Calu3 (cell line): ENCODE measurements at regions not wholly inside any gene's neighbourhood (a gene's known extent, or its start where the extent isn't known, plus 50 kb on each side); places are given as distances from the start of the nearest gene placed in this dataset.

Source experiments
- BruUV-seq: library from RNA; stranded (reverse); fragments of 400-500 nt; replicated peaks from 2 replicates; lab custom pipeline; 2021; lab: Mats Ljungman, UMichigan
- CTCF ChIA-PET: fragments of 300-600 bp; sonication (Branson Sonifier 250); formaldehyde crosslinking; loops from one replicate; lab custom pipeline; 2022; ENCODE audit warnings: antibody characterized with exemption; lab: Charles Lee
- DNase-seq: peaks from one replicate; pipeline ENCODE4 v3.0.0; 2022
- H3K27ac Mint-ChIP-seq: one replicate; pipeline ENCODE4 v1.8.0; 2022; ENCODE audit warnings: mixed read lengths; ENCODE audit not compliant: unreplicated experiment
- H3K27me3 Mint-ChIP-seq: one replicate; pipeline ENCODE4 v1.8.0; 2022; ENCODE audit warnings: mixed read lengths; ENCODE audit not compliant: unreplicated experiment
- H3K36me3 Mint-ChIP-seq: one replicate; pipeline ENCODE4 v1.8.0; 2022; ENCODE audit warnings: mild to moderate bottlenecking, moderate library complexity, mixed read lengths; ENCODE audit not compliant: insufficient read depth, unreplicated experiment
- H3K4me1 Mint-ChIP-seq: one replicate; pipeline ENCODE4 v1.8.0; 2022; ENCODE audit warnings: mild to moderate bottlenecking, low read depth, mixed read lengths; ENCODE audit not compliant: unreplicated experiment
- H3K4me3 Mint-ChIP-seq: one replicate; pipeline ENCODE4 v1.8.0; 2022; ENCODE audit warnings: mild to moderate bottlenecking, low read depth, moderate library complexity, mixed read lengths; ENCODE audit not compliant: unreplicated experiment
- H3K9me3 Mint-ChIP-seq: one replicate; pipeline ENCODE4 v1.8.0; 2022; ENCODE audit warnings: low read depth, mixed read lengths; ENCODE audit not compliant: unreplicated experiment
- intact Hi-C: fragments of 100-400 bp; cut with micrococcal nuclease; formaldehyde crosslinking; loops from one replicate; pipeline ENCODE4 v1.10.0; 2022; ENCODE audit not compliant: unreplicated experiment
- TF ChIP-seq, protein P1 (sequence below): fragments of 200-600 bp; IDR thresholded peaks from one replicate; pipeline ENCODE4 v1.8.0; 2022; ENCODE audit warnings: antibody characterized with exemption; ENCODE audit not compliant: unreplicated experiment

DNA sequence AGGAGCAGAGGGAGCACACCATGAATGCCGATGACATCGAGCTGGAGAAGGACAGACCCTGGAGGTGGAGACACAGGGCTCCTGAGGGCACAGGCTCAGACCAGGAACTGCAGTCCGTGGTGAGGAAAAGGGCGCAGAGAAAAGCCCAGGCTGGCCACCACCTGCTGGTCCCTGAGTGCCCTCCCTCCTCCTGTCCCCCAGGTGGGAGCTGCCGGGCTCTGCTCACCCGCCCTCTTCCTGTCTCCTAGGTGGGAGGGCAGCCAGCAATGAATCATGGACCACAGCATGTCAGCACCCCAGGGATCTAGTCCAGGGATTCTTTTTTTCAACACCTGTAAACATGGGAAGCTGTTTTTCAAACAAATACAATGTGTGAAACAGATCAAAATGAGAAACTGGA, 94.6 kb upstream of the ARHGEF7 start:
- Mint-ChIP-seq H3K27ac (no peak overlapping the region), H3K9me3 (peaks cover 2% of the 10 kb centered on the region), H3K27me3 (no peaks in the 10 kb centered on the region), H3K4me3 (no peak overlapping the region), H3K36me3 (no peaks in the 10 kb centered on the region), H3K4me1 (no peaks in the 10 kb centered on the region)
- CTCF ChIA-PET = no interaction called here
- intact Hi-C loops = no loop called here
- DNase-seq = no peak
- no TSS peak for BruUV-seq
- TF ChIP-seq, protein P1, sequence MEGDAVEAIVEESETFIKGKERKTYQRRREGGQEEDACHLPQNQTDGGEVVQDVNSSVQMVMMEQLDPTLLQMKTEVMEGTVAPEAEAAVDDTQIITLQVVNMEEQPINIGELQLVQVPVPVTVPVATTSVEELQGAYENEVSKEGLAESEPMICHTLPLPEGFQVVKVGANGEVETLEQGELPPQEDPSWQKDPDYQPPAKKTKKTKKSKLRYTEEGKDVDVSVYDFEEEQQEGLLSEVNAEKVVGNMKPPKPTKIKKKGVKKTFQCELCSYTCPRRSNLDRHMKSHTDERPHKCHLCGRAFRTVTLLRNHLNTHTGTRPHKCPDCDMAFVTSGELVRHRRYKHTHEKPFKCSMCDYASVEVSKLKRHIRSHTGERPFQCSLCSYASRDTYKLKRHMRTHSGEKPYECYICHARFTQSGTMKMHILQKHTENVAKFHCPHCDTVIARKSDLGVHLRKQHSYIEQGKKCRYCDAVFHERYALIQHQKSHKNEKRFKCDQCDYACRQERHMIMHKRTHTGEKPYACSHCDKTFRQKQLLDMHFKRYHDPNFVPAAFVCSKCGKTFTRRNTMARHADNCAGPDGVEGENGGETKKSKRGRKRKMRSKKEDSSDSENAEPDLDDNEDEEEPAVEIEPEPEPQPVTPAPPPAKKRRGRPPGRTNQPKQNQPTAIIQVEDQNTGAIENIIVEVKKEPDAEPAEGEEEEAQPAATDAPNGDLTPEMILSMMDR = no peak

DNA sequence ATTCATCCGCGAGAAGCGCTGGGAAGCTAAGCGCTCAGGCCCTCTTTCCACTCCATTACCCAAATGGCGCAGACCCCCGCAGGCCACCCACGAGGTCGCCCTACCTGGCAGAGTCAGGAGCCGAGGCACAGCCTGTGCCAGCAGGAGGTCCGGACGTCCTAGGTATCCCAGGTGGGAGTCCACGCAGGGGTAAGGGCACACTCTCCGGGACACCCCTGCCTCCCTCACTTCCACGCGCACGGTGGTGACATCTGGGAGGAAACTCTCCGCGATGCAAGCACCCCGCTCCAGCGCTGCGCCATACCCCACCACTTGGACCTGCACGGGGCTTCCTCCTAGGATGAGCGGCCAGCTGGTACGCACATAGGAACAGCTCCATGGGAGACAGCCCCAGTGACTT, 95.1 kb upstream of the ARHGEF7 start:
- Mint-ChIP-seq H3K9me3 (peaks cover 2% of the 10 kb centered on the region), H3K4me3 (no peak overlapping the region), H3K27ac (no peak overlapping the region), H3K27me3 (no peaks in the 10 kb centered on the region), H3K36me3 (no peaks in the 10 kb centered on the region), H3K4me1 (no peaks in the 10 kb centered on the region)
- intact Hi-C loops = no loop called here
- CTCF ChIA-PET = no interaction called here
- no TSS peak for BruUV-seq
- DNase-seq = no peak
- TF ChIP-seq, protein P1 = no peak

DNA sequence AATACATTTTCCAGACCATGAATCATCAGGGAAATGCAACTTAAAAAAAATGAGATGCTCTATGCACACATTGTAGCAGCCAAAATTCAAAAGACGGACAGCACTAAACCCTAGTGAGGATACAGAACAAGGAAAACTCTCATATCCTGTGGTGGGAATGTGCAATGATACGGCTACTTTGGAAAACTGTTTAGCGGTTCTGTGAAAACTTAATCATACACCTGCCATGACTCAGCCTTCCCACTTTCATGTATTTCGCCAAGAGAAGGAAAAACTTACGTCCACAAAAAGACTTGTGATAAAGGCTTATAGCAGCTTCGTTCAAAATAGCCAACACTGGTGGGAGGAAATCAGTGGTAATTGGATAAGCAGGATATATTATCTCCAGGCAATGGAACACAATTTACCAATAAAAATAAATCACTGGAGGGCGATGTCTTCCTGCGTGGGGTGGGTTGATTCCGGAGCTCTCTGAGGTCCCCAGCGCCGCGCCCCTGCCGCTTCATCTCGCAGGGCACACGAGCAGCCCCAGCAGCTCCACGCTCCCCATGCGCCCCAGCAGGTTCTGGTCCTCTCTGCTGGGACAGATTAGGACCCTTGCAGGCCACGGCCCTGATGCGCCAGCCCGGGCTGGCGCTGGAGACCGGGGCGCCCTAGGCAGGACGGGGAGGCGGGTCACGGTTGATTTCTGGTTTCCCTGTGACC, 97.2 kb upstream of the ARHGEF7 start:
- BruUV-seq = no TSS peak
- intact Hi-C loops = no loop called here

DNA sequence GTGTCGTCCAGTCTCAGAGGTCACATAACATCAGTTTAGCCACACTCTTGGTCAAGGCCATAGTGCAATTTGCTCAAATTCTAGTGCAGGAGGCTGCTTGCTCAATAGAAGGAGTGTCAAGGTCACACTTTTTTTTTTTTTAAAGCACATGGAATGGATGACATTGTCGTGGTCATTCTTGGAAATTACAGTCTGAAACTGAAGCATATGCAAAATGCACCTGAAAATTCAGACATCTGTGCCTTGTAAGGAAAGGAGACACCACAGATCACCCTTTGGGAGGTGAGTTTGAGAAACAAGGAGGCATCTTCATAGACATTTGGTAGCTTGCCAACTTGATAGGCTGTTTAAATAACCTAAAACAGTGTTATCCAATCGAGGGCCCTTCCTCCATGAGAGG, 98.3 kb upstream of the ANKRD10 start:
- Mint-ChIP-seq H3K9me3 (no peaks in the 10 kb centered on the region), H3K4me1 (no peaks in the 10 kb centered on the region), H3K27me3 (no peaks in the 10 kb centered on the region), H3K27ac (no peak overlapping the region), H3K36me3 (no peaks in the 10 kb centered on the region), H3K4me3 (no peak overlapping the region)
- no TSS peak for BruUV-seq
- no peak for DNase-seq
- CTCF ChIA-PET = no interaction called here
- intact Hi-C loops = no loop called here
- TF ChIP-seq, protein P1 = no peak

More for the DNA sequence above, 97.2 kb upstream of the ARHGEF7 start:
- peaks cover 2% of the 10 kb centered on the region for H3K9me3 Mint-ChIP-seq
- H3K36me3 Mint-ChIP-seq = no peaks in the 10 kb centered on the region
- H3K27ac Mint-ChIP-seq = no peak overlapping the region
- no peak for DNase-seq
- no peaks in the 10 kb centered on the region for H3K27me3 Mint-ChIP-seq
- no peaks in the 10 kb centered on the region for H3K4me1 Mint-ChIP-seq
- CTCF ChIA-PET = no interaction called here
- TF ChIP-seq, protein P1 = no peak
- no peak overlapping the region for H3K4me3 Mint-ChIP-seq
